IMR-90 (cell line): ENCODE measurements at regions not wholly inside any gene's neighbourhood (a gene's known extent, or its start where the extent isn't known, plus 50 kb on each side); places are given as distances from the start of the nearest gene placed in this dataset.

Experiments used
- ATAC-seq: fragments of 200-7000 bp; cut with Tn5 transposase; 2 replicates; pipeline ENCODE4 v1.9.1; 2020; ENCODE audit warnings: low read depth, mild to moderate bottlenecking, moderate library complexity
- BruUV-seq: library from RNA; stranded (reverse); fragments of 400-500 nt; replicated peaks from 2 replicates; lab custom pipeline; 2021; lab: Mats Ljungman, UMichigan
- CTCF ChIA-PET: fragments of 300-600 bp; formaldehyde crosslinking; extraction: SDS; loops from one replicate; lab custom pipeline; 2021; ENCODE audit warnings: antibody characterized with exemption; lab: Yijun Ruan, JAX
- POLR2A ChIA-PET: fragments of 300-600 bp; sonication (Branson Sonifier 250); formaldehyde crosslinking; loops from one replicate; lab custom pipeline; 2022; ENCODE audit warnings: antibody characterized with exemption; ENCODE audit not compliant: unreplicated experiment; lab: Charles Lee
- DNase-seq: peaks from one replicate; pipeline ENCODE4 v3.0.0; 2013
- H2AFZ ChIP-seq: replicated peaks from 2 replicates; pipeline ENCODE3; 2013; ENCODE audit warnings: low read length, mild to moderate bottlenecking; ENCODE audit not compliant: poor library complexity
- H2AK5ac ChIP-seq: 2 replicates; pipeline ENCODE4 v1.6.1; 2013; ENCODE audit warnings: low read depth, low read length, inconsistent platforms
- H2AK9ac ChIP-seq: replicated peaks from 2 replicates; pipeline ENCODE3; 2013; ENCODE audit warnings: mild to moderate bottlenecking, low read depth, low read length, moderate library complexity; ENCODE audit not compliant: poor library complexity
- H2BK120ac ChIP-seq: 2 replicates; pipeline ENCODE4 v1.6.1; 2013; ENCODE audit warnings: low read depth, low read length, inconsistent platforms
- H2BK15ac ChIP-seq: 3 replicates; pipeline ENCODE4 v1.6.1; 2013; ENCODE audit warnings: low read depth, low read length, inconsistent platforms
- H2BK20ac ChIP-seq: 2 replicates; pipeline ENCODE4 v1.6.1; 2013; ENCODE audit warnings: low read depth, mild to moderate bottlenecking, inconsistent platforms, low read length, moderate library complexity
- H2BK5ac ChIP-seq: 2 replicates; pipeline ENCODE4 v1.6.1; 2013; ENCODE audit warnings: mild to moderate bottlenecking, low read depth, low read length, inconsistent platforms; ENCODE audit not compliant: poor library complexity, severe bottlenecking
- H3K14ac ChIP-seq: replicated peaks from 2 replicates; pipeline ENCODE4 v1.6.1; 2013; ENCODE audit warnings: low read depth, low read length, inconsistent platforms
- H3K18ac ChIP-seq: 2 replicates; pipeline ENCODE4 v1.6.1; 2013; ENCODE audit warnings: low read depth, low read length, control low read depth
- H3K23ac ChIP-seq: 2 replicates; pipeline ENCODE4 v1.6.1; 2013; ENCODE audit warnings: low read depth, low read length, inconsistent platforms
- H3K27ac ChIP-seq: 2 replicates; pipeline ENCODE4 v1.5.1; 2013; ENCODE audit warnings: mild to moderate bottlenecking, control low read depth, low read length; ENCODE audit not compliant: insufficient read depth
- H3K27me3 ChIP-seq: 2 replicates; pipeline ENCODE4 v1.6.1; 2013; ENCODE audit warnings: low read length; ENCODE audit not compliant: control insufficient read depth, insufficient read depth
- H3K36me3 ChIP-seq: 2 replicates; pipeline ENCODE4 v1.6.1; 2013; ENCODE audit warnings: low read length, mixed read lengths; ENCODE audit not compliant: control insufficient read depth, insufficient read depth
- H3K4ac ChIP-seq: 2 replicates; pipeline ENCODE4 v1.6.1; 2013; ENCODE audit warnings: low read depth, low read length, inconsistent platforms
- H3K4me1 ChIP-seq: 2 replicates; pipeline ENCODE4 v1.6.1; 2013; ENCODE audit warnings: low read length, mixed read lengths; ENCODE audit not compliant: control insufficient read depth, insufficient read depth
- H3K4me2 ChIP-seq: 2 replicates; pipeline ENCODE4 v1.6.1; 2013; ENCODE audit warnings: low read depth, mild to moderate bottlenecking, control low read depth, low read length, moderate library complexity
- H3K4me3 ChIP-seq: 2 replicates; pipeline ENCODE4 v1.5.1; 2013; ENCODE audit warnings: low read depth, mild to moderate bottlenecking, control low read depth, low read length, moderate library complexity; ENCODE audit not compliant: insufficient read depth
- H3K56ac ChIP-seq: 2 replicates; pipeline ENCODE4 v1.6.1; 2013; ENCODE audit warnings: low read length, inconsistent platforms; ENCODE audit not compliant: insufficient read depth; ENCODE audit errors: extremely low read depth
- H3K79me1 ChIP-seq, 2 experiments: 2 replicates each; pipeline ENCODE4 v1.6.1; 2013; ENCODE audit warnings: low read length in 2 of 2, inconsistent platforms in 1 of 2, low read depth in 1 of 2
- H3K9ac ChIP-seq: 2 replicates; pipeline ENCODE4 v1.6.1; 2013; ENCODE audit warnings: low read depth, low read length, control low read depth
- H3K9me1 ChIP-seq: 2 replicates; pipeline ENCODE4 v1.6.1; 2013; ENCODE audit warnings: low read length, inconsistent platforms; ENCODE audit not compliant: insufficient read depth
- H3K9me3 ChIP-seq: 2 replicates; pipeline ENCODE4 v1.6.1; 2013; ENCODE audit warnings: low read length; ENCODE audit not compliant: control insufficient read depth, insufficient read depth
- H4K20me1 ChIP-seq: 2 replicates; pipeline ENCODE4 v1.6.1; 2013; ENCODE audit warnings: low read length, inconsistent platforms; ENCODE audit not compliant: insufficient read depth
- H4K5ac ChIP-seq: 2 replicates; pipeline ENCODE4 v1.6.1; 2013; ENCODE audit warnings: mild to moderate bottlenecking, low read depth, low read length, control low read depth
- H4K8ac ChIP-seq, 2 experiments: 2 replicates each; pipeline ENCODE4 v1.6.1; 2013; ENCODE audit warnings: low read depth in 2 of 2, low read length in 2 of 2, control low read depth in 1 of 2, inconsistent platforms in 1 of 2
- H4K91ac ChIP-seq: 2 replicates; pipeline ENCODE4 v1.6.1; 2013; ENCODE audit warnings: low read depth, low read length, inconsistent platforms; ENCODE audit not compliant: insufficient read depth
- MXI1 ChIP-seq: IDR thresholded peaks from 2 replicates; pipeline ENCODE4 v1.6.1; 2012; ENCODE audit warnings: low read depth, mild to moderate bottlenecking, low read length, moderate library complexity, borderline replicate concordance
- WGBS, 2 experiments: methylation state at CpG; one replicate each; pipeline versions ENCODE4 v1.1.5 to v1.1.7; 2013; ENCODE audit warnings: missing lambda C conversion rate in 2 of 2; ENCODE audit not compliant: insufficient read length in 1 of 2; ENCODE audit errors: extremely low coverage in 2 of 2; 5-methylcytosine and 5-hydroxymethylcytosine counted together
- dilution Hi-C: fragments of 300-500 bp; cut with HindIII; formaldehyde crosslinking; loops from one replicate; pipeline ENCODE4 v1.14.3; 2018; ENCODE audit warnings: low sequenced_read_pairs; ENCODE audit not compliant: unreplicated experiment
- in situ Hi-C: fragments of 300-500 bp; cut with MboI; formaldehyde crosslinking; loops from 3 replicates; pipeline ENCODE4 v1.14.3; 2019; ENCODE audit warnings: low sequenced_read_pairs, inconsistent platforms, mixed read lengths
- intact Hi-C: fragments of 100-400 bp; cut with micrococcal nuclease; formaldehyde crosslinking; loops from 2 replicates; pipeline ENCODE4 v1.10.0; 2022

GRCh38 chr13:78460176-78460575 is 143.2 kb downstream of the POU4F1 start:
- H3K56ac ChIP-seq = no peak overlapping the region
- H3K27ac ChIP-seq = no peak overlapping the region
- no peak overlapping the region for H2AK9ac ChIP-seq
- no peak for ATAC-seq
- H3K18ac ChIP-seq = no peak overlapping the region
- H2AK5ac ChIP-seq = no peak overlapping the region
- dilution Hi-C loops = no loop called here
- POLR2A ChIA-PET = no interaction called here
- H3K4me3 ChIP-seq = no peak overlapping the region
- H2BK120ac ChIP-seq = no peak overlapping the region
- no peak overlapping the region for H2BK5ac ChIP-seq
- no peak overlapping the region for H4K8ac ChIP-seq
- H3K9ac ChIP-seq = no peak overlapping the region
- no peaks in the 10 kb centered on the region for H3K9me3 ChIP-seq
- H3K36me3 ChIP-seq = no peaks in the 10 kb centered on the region
- CTCF ChIA-PET = no interaction called here
- H2BK20ac ChIP-seq = no peak overlapping the region
- no peaks in the 10 kb centered on the region for H4K20me1 ChIP-seq
- H3K23ac ChIP-seq = no peak overlapping the region
- TF ChIP-seq MXI1 = no peak
- H3K4me1 ChIP-seq = no peaks in the 10 kb centered on the region
- no peak overlapping the region for H3K4me2 ChIP-seq
- H3K14ac ChIP-seq = no peak overlapping the region
- H3K4ac ChIP-seq = no peak overlapping the region
- no peak overlapping the region for H4K91ac ChIP-seq
- H2AFZ ChIP-seq = no peak overlapping the region
- DNase-seq = no peak
- no peak overlapping the region for H4K5ac ChIP-seq
- no peaks in the 10 kb centered on the region for H3K27me3 ChIP-seq
- no peak overlapping the region for H2BK15ac ChIP-seq
- H3K79me1 ChIP-seq = no peaks in the 10 kb centered on the region
- intact Hi-C loops = no loop called here
- no CpG with 5 or more reads among the region's 2 CpGs for WGBS, 2 experiments
- in situ Hi-C loops = no loop called here
- H3K9me1 ChIP-seq = no peaks in the 10 kb centered on the region
- no TSS peak for BruUV-seq
